OCI-M2 (cell line): ENCODE measurements at regions not wholly inside any gene's neighbourhood (a gene's known extent, or its start where the extent isn't known, plus 50 kb on each side); places are given as distances from the start of the nearest gene placed in this dataset.

ENCODE experiments used
- DNase-seq: peaks from one replicate; lab custom pipeline; 2025; ENCODE audit not compliant: unreplicated experiment; lab: John Stamatoyannopoulos, UW

DNA sequence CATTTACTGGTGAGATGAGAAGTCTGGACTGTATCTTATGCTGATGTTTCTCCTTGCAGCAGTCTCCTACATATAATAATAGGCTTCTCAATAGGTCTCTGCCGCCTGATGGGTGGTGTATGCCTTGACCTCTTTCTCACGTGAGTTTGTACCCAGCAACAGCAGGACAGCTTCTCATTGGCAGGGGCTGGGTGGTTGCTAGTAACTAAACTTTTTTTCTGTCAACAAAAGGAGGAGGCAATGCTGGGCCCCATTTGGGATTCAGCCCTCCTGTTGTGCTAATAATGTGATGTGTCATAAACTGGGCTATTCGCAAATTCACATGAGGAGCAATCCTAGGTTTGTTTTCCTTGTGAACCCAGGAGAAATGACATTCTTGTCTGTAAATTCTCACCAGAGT is 533.6 kb downstream of the GATA3 start:
- no peak for DNase-seq

GRCh38 chr10:8590518-8590917 is 536.0 kb downstream of the GATA3 start:
- DNase-seq: no peak

- DNase-seq: no peak
These were observed 537.2 kb downstream of the GATA3 start for GRCh38 chr10:8591640-8592039.

GRCh38 chr10:8594176-8594575 is 539.7 kb downstream of the GATA3 start:
- no peak for DNase-seq

DNA sequence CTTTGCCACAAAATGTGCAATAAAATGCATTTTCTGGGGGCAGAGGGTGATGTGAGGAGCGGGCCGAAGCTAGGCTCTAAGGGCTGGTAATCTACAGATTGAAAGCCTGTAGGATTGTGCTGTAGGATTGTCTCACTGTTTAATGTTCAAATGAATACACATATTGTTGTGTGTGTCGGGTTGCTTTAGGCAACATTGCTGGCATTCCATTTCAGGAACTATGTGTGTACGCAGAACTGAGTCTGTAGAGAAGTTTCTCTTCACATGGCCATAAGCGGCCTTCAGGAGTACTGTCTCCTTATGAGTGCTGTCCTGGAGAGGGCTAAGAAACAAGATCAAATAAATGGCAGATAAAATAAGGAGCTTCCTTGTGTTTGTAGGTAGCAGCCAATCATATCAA is 540.2 kb downstream of the GATA3 start:
- no peak for DNase-seq

GRCh38 chr10:8595140-8595539 is 540.7 kb downstream of the GATA3 start:
- DNase-seq: no peak

DNA sequence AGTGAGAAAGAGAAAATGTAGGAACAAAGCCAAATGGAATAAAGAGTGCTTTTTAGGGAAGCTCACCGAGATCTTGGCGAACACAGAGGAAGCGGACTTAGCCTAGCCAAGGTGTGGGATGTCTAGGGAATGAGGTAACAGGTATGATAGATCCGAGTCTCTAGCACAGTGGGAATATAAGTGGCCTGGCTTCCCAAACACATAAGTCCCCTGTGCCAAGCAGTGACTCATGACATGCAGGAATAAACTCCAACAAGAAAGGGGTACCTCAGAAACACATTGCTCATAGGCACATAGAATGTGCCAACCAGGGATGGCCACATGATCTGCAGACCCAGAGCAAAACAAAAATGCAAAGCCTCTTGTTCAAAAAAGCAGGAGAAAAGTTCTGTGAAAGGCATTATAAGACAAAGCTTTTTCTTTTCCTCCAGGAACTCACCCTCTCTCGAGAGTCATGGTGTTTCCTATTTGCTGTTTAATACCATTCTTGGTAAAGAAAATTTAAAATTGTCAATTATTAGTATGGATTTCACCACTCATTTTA is 542.5 kb downstream of the GATA3 start:
- no peak for DNase-seq

DNA sequence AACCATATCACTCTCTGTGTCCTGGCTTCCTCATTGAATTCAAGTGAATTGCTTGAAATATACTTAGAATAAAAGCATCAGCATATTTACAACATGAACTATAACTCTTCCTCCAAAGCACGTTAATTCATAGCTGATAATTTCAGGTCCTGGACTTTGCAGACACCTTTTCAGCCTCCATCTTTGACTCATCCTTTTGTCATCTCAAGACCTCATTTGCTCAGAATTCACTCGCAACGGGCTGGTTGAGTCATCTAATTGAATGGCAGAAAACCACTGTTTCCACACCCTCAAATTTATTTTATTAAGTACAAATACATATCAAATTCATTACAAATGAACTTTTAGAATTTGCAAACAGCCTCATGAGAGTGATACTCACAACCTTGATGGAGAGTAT is 545.7 kb downstream of the GATA3 start:
- no peak for DNase-seq

GRCh38 chr10:8602821-8603220 is 548.3 kb downstream of the GATA3 start:
- DNase-seq: no peak

GRCh38 chr10:8614054-8614565 is 559.6 kb downstream of the GATA3 start:
- no peak for DNase-seq

DNA sequence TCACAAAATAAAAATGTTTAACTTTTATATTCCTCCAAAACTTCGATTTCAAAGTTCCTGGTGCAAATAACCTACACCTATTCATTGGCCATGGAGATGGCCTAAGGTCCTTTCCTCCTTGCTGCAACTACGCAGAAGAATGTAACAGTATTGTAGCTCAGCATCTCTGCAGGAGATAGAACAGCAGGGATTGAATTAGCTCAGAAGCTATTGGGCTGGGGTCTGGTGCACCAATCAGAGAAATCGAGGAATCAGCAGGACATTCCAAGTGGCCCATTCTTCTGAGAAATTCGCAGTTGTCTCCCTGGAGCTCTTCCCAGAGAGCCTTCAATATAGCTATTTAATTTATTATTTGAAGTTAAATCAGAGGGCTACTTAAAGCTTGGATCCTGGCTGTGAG is 560.6 kb downstream of the GATA3 start:
- no peak for DNase-seq

DNA sequence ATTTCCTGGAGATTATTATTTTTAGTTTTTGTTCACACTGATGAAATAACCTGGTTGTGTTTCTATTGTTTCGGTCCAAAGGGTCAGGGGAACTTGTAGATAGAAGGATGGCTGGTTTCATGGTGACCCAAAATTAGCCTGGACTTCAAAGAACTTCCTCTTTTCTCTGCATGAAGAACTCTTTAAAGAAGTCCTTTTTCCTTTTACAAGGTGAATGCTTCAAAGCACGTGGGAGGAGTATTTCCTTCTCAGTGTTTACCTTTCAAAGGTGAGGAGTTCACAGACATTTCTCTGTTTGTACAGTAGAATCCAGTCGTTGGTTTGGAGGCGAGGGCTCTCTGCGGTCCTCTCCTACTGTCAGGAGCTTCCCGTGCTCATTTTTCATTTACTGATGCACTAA is 561.7 kb downstream of the GATA3 start:
- no peak for DNase-seq

DNA sequence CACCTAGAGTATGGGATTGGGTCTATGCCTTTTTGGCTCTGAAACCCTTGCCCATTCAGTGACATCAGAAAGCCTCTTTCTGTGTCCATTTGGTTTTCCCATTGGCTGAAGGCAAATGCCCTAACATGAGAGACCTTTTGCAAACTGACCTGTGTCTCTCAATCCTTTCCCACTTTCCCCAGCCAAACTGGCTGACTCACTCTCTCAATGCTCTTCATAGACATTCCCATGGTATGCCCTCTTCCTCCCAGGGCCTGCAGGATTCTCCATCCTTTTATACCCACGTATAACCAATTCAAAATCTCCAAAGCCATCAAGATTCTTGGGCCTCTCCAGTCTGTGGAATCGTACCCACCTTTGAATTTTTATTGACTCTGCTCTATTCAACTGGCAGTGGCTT is 563.3 kb downstream of the GATA3 start:
- DNase-seq: no peak

DNA sequence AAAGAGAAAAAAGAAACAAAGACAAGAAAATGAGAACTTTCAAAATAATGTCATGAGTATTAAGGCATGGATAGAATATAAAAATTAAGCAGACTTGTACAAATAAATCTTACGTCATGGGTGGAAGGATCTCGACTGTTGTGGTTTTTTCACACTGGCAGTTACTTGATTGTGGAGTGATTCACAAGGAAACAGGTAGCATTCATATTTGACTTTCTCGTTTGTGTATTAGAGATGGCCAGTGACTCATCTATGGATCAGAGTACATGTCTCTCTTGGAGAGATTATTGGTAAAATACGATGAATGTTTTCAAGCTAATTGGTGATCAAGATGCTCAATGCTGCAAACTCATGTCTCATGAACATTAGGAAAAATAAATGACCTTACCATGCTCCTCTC is 564.3 kb downstream of the GATA3 start:
- DNase-seq: no peak

DNA sequence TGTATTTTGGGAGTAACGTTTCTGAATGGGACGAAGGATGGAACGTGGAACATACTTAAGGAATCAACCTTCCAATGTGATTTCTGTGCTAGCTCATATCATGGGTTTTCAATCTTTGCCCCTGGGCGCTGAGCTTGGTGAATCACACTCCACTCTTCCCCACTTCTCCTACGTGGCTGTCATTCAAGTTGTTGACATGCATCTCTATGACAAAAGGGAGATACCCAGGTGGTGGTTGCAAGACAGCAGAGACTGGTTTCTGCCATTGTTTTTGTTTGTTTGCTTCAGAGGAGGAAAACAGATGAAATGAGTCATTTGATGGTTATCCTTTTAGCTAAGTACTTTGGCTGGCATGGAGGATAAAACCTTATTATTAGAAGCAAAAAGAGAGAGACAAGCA is 573.9 kb downstream of the GATA3 start:
- DNase-seq: no peak

- DNase-seq: no peak
These were observed 579.4 kb downstream of the GATA3 start for GRCh38 chr10:8633909-8634308.

- no peak for DNase-seq
These were observed 581.9 kb downstream of the GATA3 start for GRCh38 chr10:8636371-8636770.

GRCh38 chr10:8637640-8638039 is 583.2 kb downstream of the GATA3 start:
- DNase-seq: no peak

GRCh38 chr10:8638088-8638672 is 583.7 kb downstream of the GATA3 start:
- no peak for DNase-seq

GRCh38 chr10:8639486-8640185 is 585.1 kb downstream of the GATA3 start:
- DNase-seq: no peak

- no peak for DNase-seq
These were observed 585.8 kb downstream of the GATA3 start for GRCh38 chr10:8640301-8640700.

- DNase-seq: no peak
These were observed 586.4 kb downstream of the GATA3 start for GRCh38 chr10:8640878-8641277.

DNA sequence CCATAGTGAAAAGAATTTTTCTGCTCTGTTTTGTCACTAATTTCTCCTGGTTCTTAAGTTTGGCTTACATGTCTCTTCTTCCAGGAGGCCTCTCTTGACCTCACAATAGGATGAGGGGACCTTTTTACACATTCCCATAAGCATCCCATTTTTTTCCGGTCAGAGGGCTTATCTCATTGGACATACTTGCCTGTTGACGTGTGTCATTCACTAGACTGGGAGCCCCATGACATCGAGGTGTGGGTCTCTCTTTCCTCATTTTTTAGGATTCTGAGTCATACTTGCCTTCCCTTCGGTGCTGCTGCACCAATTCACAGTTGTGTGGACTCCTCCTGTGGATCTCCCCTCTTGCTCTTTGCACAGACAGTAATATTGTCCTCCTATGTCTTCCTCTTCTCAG is 601.8 kb downstream of the GATA3 start:
- no peak for DNase-seq
